Activated CD8-positive, alpha-beta memory T cell treated with anti-CD3 and anti-CD28 coated beads, Interleukin-2, amount 10 ng/mL, durations not matched to agents 7 days and 5 days (primary cell): ENCODE measurements at regions not wholly inside any gene's neighbourhood (a gene's known extent, or its start where the extent isn't known, plus 50 kb on each side); places are given as distances from the start of the nearest gene placed in this dataset.
"Not testable (repeated sequence)": the region's sequence is repeated elsewhere in the genome, so short reads cannot be mapped to it uniquely, and the experiment has no call there.

Experiments
- ATAC-seq: fragments of 150-1000 bp; cut with Tn5 transposase; one replicate; pipeline ENCODE4 v1.10.0; 2021; ENCODE audit warnings: moderate library complexity
- CTCF ChIA-PET: fragments of 350-600 bp; sonication (Branson Sonifier 250); formaldehyde crosslinking; loops from one replicate; lab custom pipeline; 2021; ENCODE audit warnings: antibody characterized with exemption; lab: Charles Lee
- DNase-seq: peaks from one replicate; pipeline ENCODE4 v3.0.0-alpha.2; 2020
- H3K27ac Mint-ChIP-seq: one replicate; pipeline ENCODE4 v1.8.0; 2021; ENCODE audit warnings: mild to moderate bottlenecking, mixed read lengths
- H3K27me3 Mint-ChIP-seq: one replicate; pipeline ENCODE4 v1.8.0; 2021; ENCODE audit warnings: mixed read lengths
- H3K36me3 Mint-ChIP-seq: one replicate; pipeline ENCODE4 v1.8.0; 2021; ENCODE audit warnings: mild to moderate bottlenecking, mixed read lengths
- H3K4me1 Mint-ChIP-seq: one replicate; pipeline ENCODE4 v1.8.0; 2021; ENCODE audit warnings: mixed read lengths
- H3K4me3 Mint-ChIP-seq: one replicate; pipeline ENCODE4 v1.8.0; 2021; ENCODE audit warnings: mild to moderate bottlenecking, moderate library complexity, mixed read lengths
- H3K9me3 Mint-ChIP-seq: one replicate; pipeline ENCODE4 v1.8.0; 2022; ENCODE audit warnings: low read depth, mixed read lengths

DNA sequence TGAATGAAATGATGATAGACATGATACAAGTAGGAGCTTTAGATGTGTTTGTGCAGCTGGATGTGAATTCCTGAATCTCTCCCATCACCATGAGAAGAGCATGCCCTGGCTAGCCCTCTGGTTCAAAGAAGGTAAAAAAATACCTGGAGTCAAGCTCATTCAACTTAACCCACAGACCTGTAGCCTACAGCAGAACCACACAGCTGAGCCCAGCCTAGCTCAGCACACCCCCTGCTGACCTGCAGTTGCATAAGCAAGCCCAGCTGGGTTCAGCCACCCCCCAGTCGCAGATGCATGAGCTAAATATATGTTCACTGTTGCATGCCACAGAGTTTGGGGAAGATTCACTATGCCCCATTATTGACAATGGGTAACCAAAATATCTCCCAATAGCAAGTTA lies 130.6 kb upstream of the RRN3 start:
- H3K4me3 Mint-ChIP-seq, H3K9me3 Mint-ChIP-seq, H3K27ac Mint-ChIP-seq, ATAC-seq, H3K4me1 Mint-ChIP-seq, DNase-seq, H3K36me3 Mint-ChIP-seq, H3K27me3 Mint-ChIP-seq, CTCF ChIA-PET: not testable (repeated sequence)

DNA sequence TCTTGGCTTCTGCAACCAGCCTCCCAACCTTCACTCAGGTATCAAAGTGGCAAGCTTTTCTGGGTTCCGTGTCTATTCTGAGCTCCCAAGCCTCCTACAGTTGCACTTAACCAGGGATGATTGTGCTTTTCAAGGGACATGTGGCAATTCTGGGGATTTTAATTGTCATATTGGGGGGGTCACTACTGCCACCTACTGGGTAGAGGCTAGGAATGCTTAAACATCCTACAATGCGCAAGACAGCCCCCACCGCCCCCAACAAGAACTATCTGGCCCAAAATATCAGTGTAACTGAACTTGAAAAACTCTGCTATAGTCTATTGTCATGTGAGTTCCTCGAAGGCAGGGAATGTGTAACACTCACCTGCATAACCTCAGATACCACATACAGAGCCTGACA lies 129.3 kb upstream of the RRN3 start:
- H3K36me3 Mint-ChIP-seq, ATAC-seq, DNase-seq, CTCF ChIA-PET, H3K27ac Mint-ChIP-seq, H3K4me3 Mint-ChIP-seq, H3K9me3 Mint-ChIP-seq, H3K27me3 Mint-ChIP-seq, H3K4me1 Mint-ChIP-seq: not testable (repeated sequence)

DNA sequence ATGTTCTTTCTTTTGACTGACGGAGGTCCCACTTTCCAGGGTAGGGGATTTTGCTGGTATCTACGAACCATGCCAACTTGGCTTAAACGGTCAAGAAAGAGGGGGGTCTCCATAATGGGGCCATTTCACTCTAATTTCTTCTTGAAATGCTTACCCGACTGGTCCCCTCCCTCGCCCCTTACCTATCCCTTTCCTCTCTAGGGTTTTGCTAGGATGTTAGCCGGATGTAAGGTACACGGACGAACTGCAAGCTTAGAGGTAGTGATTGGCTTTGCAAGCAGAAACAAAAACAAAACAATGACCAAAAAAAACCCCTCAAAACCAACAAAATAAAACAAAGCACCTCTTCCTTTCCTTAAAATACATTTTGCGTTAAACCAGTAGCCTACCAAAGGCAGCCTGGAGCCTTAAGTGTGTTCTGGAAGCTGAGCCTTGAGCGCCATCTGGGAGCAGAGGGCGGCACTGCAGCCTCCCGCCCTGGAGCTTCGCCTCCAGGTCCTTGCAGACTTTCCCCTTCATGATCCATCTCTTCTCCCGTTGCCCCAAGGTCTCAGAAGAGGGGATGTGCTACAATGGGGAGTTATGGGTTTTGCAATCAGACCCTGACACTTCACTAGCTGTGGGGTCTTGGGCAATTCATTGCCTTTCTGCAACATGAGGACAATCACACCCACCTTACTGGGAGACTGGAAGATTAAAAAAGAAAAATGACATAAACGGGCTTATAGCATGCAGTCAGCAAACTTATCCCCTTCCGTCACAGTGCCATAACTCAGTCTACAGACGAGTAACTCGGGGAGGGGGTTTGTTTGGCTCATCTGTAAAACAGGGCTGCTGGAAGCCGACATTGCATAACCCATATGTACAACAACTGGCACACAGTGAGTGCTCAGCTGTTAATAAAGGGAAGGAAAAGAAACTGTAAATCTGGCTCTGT lies 125.9 kb upstream of the RRN3 start:
- H3K27me3 Mint-ChIP-seq, H3K4me3 Mint-ChIP-seq, H3K4me1 Mint-ChIP-seq, H3K36me3 Mint-ChIP-seq, H3K9me3 Mint-ChIP-seq, H3K27ac Mint-ChIP-seq, CTCF ChIA-PET, DNase-seq: not testable (repeated sequence)
- ATAC-seq = peak; percentile 78

DNA sequence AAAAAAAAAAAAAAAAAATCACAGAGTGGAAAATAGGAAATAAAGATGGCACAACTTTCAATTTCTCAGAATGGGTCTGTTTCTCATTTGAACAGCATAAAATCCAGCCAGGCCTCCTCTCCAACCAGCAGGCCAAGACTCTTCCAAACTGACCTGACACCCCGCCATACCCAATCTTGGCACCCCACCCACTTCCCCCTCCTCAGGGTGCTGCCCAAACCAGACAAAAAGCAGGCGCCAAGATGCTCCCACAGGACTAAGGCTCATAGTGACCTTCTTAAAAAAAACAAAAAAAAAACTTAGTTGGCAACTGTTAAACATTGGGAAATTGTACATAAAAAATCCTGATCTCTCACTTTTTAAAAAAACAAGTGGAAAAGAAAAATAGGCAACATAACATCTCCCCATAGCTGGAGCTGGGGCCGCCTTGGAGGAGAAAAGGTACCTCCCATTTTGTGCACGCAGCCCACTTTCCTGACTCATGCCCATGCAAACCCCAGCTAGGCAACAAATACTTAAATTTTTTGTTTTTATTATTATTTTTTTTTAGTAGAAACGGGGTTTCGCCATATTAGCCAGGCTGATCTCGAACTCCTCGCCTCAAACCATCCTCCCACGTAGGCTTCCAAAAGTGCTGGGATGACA lies 124.9 kb upstream of the RRN3 start:
- H3K9me3 Mint-ChIP-seq, DNase-seq, H3K4me1 Mint-ChIP-seq, ATAC-seq, H3K27me3 Mint-ChIP-seq, CTCF ChIA-PET, H3K4me3 Mint-ChIP-seq, H3K27ac Mint-ChIP-seq, H3K36me3 Mint-ChIP-seq: not testable (repeated sequence)

DNA sequence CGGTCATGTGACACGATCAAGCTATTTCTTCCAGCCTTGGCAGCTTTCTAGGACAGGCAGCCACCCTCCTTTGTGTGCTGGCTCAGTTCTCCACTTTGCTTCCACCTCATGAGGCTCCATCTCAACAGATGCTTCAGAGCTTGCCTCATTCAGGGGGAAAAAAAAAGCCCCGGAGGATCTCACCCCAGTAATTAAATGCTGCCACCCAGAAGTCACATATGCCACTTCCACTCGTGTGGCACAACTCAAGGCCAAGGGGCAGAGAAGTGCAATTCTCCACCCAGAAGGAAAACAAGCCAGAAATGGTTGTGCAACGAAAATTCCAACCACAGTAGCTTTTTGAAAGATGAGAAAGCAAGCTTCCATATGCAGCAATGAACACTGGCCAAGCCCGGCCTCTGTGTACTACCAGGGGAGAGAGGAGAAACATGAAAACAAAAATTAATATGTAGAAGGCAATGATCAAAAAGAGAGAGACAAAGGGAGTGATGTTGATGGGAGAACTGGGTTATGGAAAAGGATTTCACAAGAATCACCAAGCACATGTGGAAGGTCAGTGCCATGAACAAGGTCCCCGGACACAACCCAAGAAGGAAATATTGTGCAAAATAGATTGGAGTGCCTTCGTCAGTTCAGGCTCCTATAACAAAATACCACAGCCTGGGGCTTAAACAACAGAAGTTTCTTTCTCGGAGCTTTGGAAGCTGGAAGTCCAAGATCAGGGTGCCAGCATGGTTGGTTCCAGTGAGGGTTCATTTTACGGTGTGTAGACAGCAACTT lies 113.3 kb upstream of the RRN3 start:
- H3K36me3 Mint-ChIP-seq, H3K4me3 Mint-ChIP-seq, CTCF ChIA-PET, DNase-seq, ATAC-seq, H3K27ac Mint-ChIP-seq, H3K27me3 Mint-ChIP-seq, H3K4me1 Mint-ChIP-seq, H3K9me3 Mint-ChIP-seq: not testable (repeated sequence)

DNA sequence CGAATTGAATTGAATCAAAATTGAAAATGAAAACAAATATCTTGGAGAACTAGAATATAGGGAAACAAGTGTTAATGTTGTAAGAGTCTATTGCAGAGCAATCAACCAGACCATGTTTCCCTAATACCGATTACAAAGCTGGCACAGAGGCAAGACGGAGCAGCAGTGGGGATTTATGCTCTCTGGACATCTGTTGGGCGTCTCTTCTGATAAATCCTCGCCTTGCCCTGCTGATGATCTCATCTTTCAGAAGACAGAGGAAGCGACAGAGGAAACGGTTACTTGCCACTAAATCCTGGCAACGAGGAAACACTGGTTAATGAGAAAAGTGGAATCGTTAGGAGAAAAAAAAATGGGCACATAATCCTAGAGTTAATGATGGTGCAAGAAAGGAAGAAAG lies 112.4 kb upstream of the RRN3 start:
- DNase-seq, H3K27me3 Mint-ChIP-seq, H3K36me3 Mint-ChIP-seq, H3K9me3 Mint-ChIP-seq, H3K4me1 Mint-ChIP-seq, CTCF ChIA-PET, H3K27ac Mint-ChIP-seq, H3K4me3 Mint-ChIP-seq, ATAC-seq: not testable (repeated sequence)

DNA sequence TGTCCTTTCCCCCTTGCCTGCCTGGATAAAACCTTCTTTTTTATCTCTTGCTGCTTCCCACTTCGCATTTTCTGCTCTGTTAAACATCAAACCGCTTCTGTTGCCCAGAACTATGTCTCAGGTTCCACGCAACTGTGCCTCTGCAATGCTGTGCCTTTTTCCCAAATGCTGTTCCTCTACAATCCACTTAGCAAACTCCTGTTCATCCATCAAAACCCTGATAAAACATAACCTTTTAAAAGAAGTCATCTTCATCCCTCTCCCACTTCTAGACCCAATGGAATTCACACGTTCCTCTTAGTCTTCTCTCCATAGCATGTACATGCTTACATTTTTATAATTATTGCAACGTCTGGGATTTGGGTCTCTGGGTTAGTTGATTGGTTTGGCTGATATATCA lies 111.9 kb upstream of the RRN3 start:
- H3K27ac Mint-ChIP-seq, H3K9me3 Mint-ChIP-seq, H3K36me3 Mint-ChIP-seq, ATAC-seq, H3K27me3 Mint-ChIP-seq, DNase-seq, CTCF ChIA-PET, H3K4me3 Mint-ChIP-seq, H3K4me1 Mint-ChIP-seq: not testable (repeated sequence)

DNA sequence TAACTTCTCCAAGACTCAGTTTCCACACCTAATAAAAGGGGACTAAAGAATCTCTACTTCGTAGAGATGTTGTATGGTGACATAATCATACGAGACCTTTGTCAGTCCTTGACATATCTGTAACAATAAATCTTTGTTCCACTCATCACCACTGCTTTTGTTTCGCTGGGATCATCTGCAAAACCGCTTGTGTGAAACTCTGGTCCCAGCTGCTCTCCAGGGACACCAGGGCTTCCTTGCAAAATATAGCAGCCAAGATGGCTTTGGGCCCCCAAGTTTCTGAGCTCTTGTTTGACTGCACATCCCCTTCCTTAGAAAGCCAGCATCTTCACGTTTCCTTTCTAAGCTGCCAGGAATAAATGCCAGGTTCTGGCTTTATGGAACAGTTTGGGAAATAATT lies 110.5 kb upstream of the RRN3 start:
- CTCF ChIA-PET, H3K9me3 Mint-ChIP-seq, H3K27me3 Mint-ChIP-seq, H3K36me3 Mint-ChIP-seq, DNase-seq, H3K4me1 Mint-ChIP-seq, H3K27ac Mint-ChIP-seq, ATAC-seq, H3K4me3 Mint-ChIP-seq: not testable (repeated sequence)

DNA sequence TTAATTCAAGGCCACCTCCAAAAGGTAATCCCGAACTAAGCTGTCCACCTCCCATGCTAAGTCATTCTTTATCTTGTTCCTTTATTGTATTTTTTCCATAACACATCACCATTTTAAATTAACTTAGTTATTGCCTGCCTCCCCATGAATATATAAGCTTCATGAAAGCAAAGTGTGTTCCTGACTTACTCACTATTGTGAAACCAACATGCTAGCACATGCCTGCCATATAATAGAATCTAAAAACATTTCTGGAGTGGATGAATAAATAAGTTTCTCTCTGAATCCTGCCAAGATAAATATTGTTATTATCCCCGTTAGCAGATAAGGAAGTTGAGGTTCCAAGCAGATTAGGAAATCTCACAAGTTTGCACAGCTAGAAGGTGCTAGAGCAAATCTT lies 98.7 kb upstream of the RRN3 start:
- DNase-seq, H3K4me3 Mint-ChIP-seq, H3K4me1 Mint-ChIP-seq, H3K36me3 Mint-ChIP-seq, CTCF ChIA-PET, H3K27me3 Mint-ChIP-seq, H3K9me3 Mint-ChIP-seq, H3K27ac Mint-ChIP-seq, ATAC-seq: not testable (repeated sequence)

DNA sequence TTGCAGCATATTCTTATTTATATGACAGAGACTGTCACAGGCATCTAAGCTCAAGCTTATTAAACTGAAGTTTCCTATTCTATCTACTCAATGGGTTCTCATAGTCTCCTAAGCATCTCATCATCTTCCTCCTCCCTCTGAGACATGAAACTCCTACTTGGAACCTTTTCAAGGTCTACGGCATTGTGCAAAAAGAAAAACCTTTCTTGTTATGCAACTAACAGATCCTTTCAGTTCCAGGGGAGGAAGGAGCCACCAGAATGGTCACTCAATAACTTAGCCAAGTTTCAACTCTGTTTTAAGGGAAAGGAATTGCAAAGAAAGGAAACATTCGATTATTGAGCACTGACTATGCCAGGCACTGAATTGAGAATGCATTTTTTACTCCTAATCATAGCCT lies 98.1 kb upstream of the RRN3 start:
- ATAC-seq, DNase-seq, H3K36me3 Mint-ChIP-seq, H3K4me3 Mint-ChIP-seq, H3K9me3 Mint-ChIP-seq, H3K27me3 Mint-ChIP-seq, H3K27ac Mint-ChIP-seq, CTCF ChIA-PET, H3K4me1 Mint-ChIP-seq: not testable (repeated sequence)

DNA sequence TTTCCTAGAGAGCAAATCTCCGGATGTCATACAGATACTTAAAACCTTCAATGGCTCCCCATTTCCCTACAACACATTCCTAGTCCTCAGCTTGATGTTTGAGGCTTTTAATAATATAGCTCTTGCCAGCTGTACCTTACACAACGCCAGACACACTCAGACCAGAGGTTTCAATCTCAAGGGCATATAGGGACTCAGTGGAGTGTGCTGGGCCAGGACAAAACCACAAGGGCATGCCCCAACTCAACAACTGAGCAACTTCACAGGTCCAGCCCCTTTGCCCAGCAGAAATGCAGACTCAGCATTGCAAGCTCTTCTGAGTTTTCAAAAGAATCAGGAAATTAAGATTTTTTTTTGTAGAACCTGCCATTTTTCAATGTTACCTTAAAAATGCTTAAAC lies 95.4 kb upstream of the RRN3 start:
- H3K27me3 Mint-ChIP-seq, H3K4me3 Mint-ChIP-seq, ATAC-seq, H3K9me3 Mint-ChIP-seq, H3K36me3 Mint-ChIP-seq, H3K27ac Mint-ChIP-seq, DNase-seq, H3K4me1 Mint-ChIP-seq, CTCF ChIA-PET: not testable (repeated sequence)
